Effector memory CD8-positive, alpha-beta T cell (primary cell): ENCODE measurements at regions not wholly inside any gene's neighbourhood (a gene's known extent, or its start where the extent isn't known, plus 50 kb on each side); places are given as distances from the start of the nearest gene placed in this dataset.
"Not testable (repeated sequence)": the region's sequence is repeated elsewhere in the genome, so short reads cannot be mapped to it uniquely, and the experiment has no call there.

ENCODE experiments used
- ATAC-seq: fragments of 150-1000 bp; cut with Tn5 transposase; replicated peaks from 2 replicates; pipeline ENCODE4 v1.10.0; 2021; ENCODE audit warnings: mild to moderate bottlenecking, moderate library complexity
- DNase-seq, 3 experiments: peaks; one replicate each; pipeline ENCODE4 v3.0.0; 2021
- H3K27ac Mint-ChIP-seq, 2 donors: one replicate each; pipeline ENCODE4 v1.8.0; 2022; ENCODE audit warnings: mild to moderate bottlenecking in 2 of 2, mixed read lengths in 2 of 2, moderate library complexity in 2 of 2
- H3K27me3 Mint-ChIP-seq, 2 donors: one replicate each; pipeline ENCODE4 v1.8.0; 2022; ENCODE audit warnings: mixed read lengths in 2 of 2
- H3K36me3 Mint-ChIP-seq: one replicate; pipeline ENCODE4 v1.8.0; 2022; ENCODE audit warnings: mild to moderate bottlenecking, moderate library complexity, mixed read lengths; ENCODE audit not compliant: insufficient read depth
- H3K4me1 Mint-ChIP-seq, 2 donors: one replicate each; pipeline ENCODE4 v1.8.0; 2022; ENCODE audit warnings: low read depth in 2 of 2, mixed read lengths in 2 of 2
- H3K4me3 Mint-ChIP-seq, 2 donors: one replicate each; pipeline ENCODE4 v1.8.0; 2022; ENCODE audit warnings: mild to moderate bottlenecking in 2 of 2, mixed read lengths in 2 of 2, moderate library complexity in 2 of 2
- H3K9me3 Mint-ChIP-seq, 2 donors: one replicate each; pipeline ENCODE4 v1.8.0; 2022; ENCODE audit warnings: mixed read lengths in 2 of 2

GRCh38 chr6:121678245-121678644 lies 242.8 kb downstream of the GJA1 start:
- Mint-ChIP-seq H3K27me3 (no peaks in the 10 kb centered on the region), H3K4me3 (no peak overlapping the region), H3K4me1 (no peaks in the 10 kb centered on the region), H3K36me3 (no peaks in the 10 kb centered on the region), H3K9me3 (peaks cover 0 to 5% of the 10 kb centered on the region in 2 donors), H3K27ac (no peak overlapping the region)
- DNase-seq, result no peak
- no peak for ATAC-seq

- Mint-ChIP-seq H3K9me3 (peaks cover 0 to 3% of the 10 kb centered on the region in 2 donors), H3K36me3 (no peaks in the 10 kb centered on the region), H3K4me3 (no peak overlapping the region), H3K27ac (no peak overlapping the region), H3K27me3 (no peaks in the 10 kb centered on the region), H3K4me1 (no peaks in the 10 kb centered on the region)
- no peak for DNase-seq
- ATAC-seq, result no peak
Measured at GRCh38 chr6:121680058-121680457, 244.6 kb downstream of the GJA1 start.

GRCh38 chr6:121682666-121683065 lies 247.2 kb downstream of the GJA1 start:
- no peak for ATAC-seq
- H3K4me1 Mint-ChIP-seq, result no peaks in the 10 kb centered on the region
- no peaks in the 10 kb centered on the region for H3K36me3 Mint-ChIP-seq
- no peak overlapping the region for H3K27ac Mint-ChIP-seq
- H3K4me3 Mint-ChIP-seq, result no peak overlapping the region
- DNase-seq, result no peak
- peaks cover 0 to 3% of the 10 kb centered on the region in 2 donors for H3K9me3 Mint-ChIP-seq
- H3K27me3 Mint-ChIP-seq, result no peaks in the 10 kb centered on the region

GRCh38 chr6:121685806-121686205 lies 250.4 kb downstream of the GJA1 start:
- H3K4me3 Mint-ChIP-seq, H3K36me3 Mint-ChIP-seq, ATAC-seq, H3K9me3 Mint-ChIP-seq, H3K27ac Mint-ChIP-seq, DNase-seq, H3K4me1 Mint-ChIP-seq, H3K27me3 Mint-ChIP-seq: not testable (repeated sequence)

GRCh38 chr6:121686611-121687023 lies 251.2 kb downstream of the GJA1 start:
- Mint-ChIP-seq H3K4me1 (no peaks in the 10 kb centered on the region), H3K9me3 (peaks cover 0 to under 1% of the 10 kb centered on the region in 2 donors), H3K36me3 (no peaks in the 10 kb centered on the region), H3K4me3 (no peak overlapping the region), H3K27me3 (no peaks in the 10 kb centered on the region), H3K27ac (no peak overlapping the region)
- no peak for ATAC-seq
- DNase-seq, result no peak

- no peak overlapping the region for H3K27ac Mint-ChIP-seq
- no peak for DNase-seq
- no peak overlapping the region for H3K4me3 Mint-ChIP-seq
- H3K4me1 Mint-ChIP-seq, result no peaks in the 10 kb centered on the region
- no peak for ATAC-seq
- H3K27me3 Mint-ChIP-seq, result no peaks in the 10 kb centered on the region
- H3K9me3 Mint-ChIP-seq, result no peaks in the 10 kb centered on the region
- H3K36me3 Mint-ChIP-seq, result no peaks in the 10 kb centered on the region
Measured at GRCh38 chr6:121688974-121689373, 253.5 kb downstream of the GJA1 start.

GRCh38 chr6:121691126-121691551 lies 255.7 kb downstream of the GJA1 start:
- DNase-seq, result no peak
- Mint-ChIP-seq H3K4me3 (no peak overlapping the region), H3K9me3 (peaks cover 0 to 1% of the 10 kb centered on the region in 2 donors), H3K36me3 (no peaks in the 10 kb centered on the region), H3K4me1 (no peaks in the 10 kb centered on the region), H3K27me3 (no peaks in the 10 kb centered on the region), H3K27ac (no peak overlapping the region)
- ATAC-seq, result no peak

- no peak overlapping the region for H3K27ac Mint-ChIP-seq
- no peaks in the 10 kb centered on the region for H3K27me3 Mint-ChIP-seq
- DNase-seq (no peak), ATAC-seq (no peak)
- peaks cover 5 to 6% of the 10 kb centered on the region in 2 donors for H3K9me3 Mint-ChIP-seq
- H3K4me3 Mint-ChIP-seq, result no peak overlapping the region
- no peaks in the 10 kb centered on the region for H3K36me3 Mint-ChIP-seq
- H3K4me1 Mint-ChIP-seq, result no peaks in the 10 kb centered on the region
Measured at GRCh38 chr6:121694389-121694788, 258.9 kb downstream of the GJA1 start.

GRCh38 chr6:121694801-121695251 lies 259.4 kb downstream of the GJA1 start:
- H3K27me3 Mint-ChIP-seq, result no peaks in the 10 kb centered on the region
- no peaks in the 10 kb centered on the region for H3K36me3 Mint-ChIP-seq
- H3K4me3 Mint-ChIP-seq, result no peak overlapping the region
- no peak overlapping the region for H3K27ac Mint-ChIP-seq
- ATAC-seq, result no peak
- H3K4me1 Mint-ChIP-seq, result no peaks in the 10 kb centered on the region
- peaks cover 6 to 7% of the 10 kb centered on the region in 2 donors for H3K9me3 Mint-ChIP-seq
- no peak for DNase-seq

GRCh38 chr6:121695329-121695728 lies 259.9 kb downstream of the GJA1 start:
- Mint-ChIP-seq H3K27ac (no peak overlapping the region), H3K36me3 (no peaks in the 10 kb centered on the region), H3K9me3 (peaks cover 6 to 7% of the 10 kb centered on the region in 2 donors), H3K4me1 (no peaks in the 10 kb centered on the region), H3K27me3 (no peaks in the 10 kb centered on the region), H3K4me3 (no peak overlapping the region)
- no peak for ATAC-seq
- no peak for DNase-seq

GRCh38 chr6:121697921-121698320 lies 262.5 kb downstream of the GJA1 start:
- peaks cover 6 to 7% of the 10 kb centered on the region in 2 donors for H3K9me3 Mint-ChIP-seq
- no peaks in the 10 kb centered on the region for H3K4me1 Mint-ChIP-seq
- H3K4me3 Mint-ChIP-seq, result no peak overlapping the region
- no peaks in the 10 kb centered on the region for H3K36me3 Mint-ChIP-seq
- ATAC-seq, result no peak
- no peak overlapping the region for H3K27ac Mint-ChIP-seq
- DNase-seq, result no peak
- H3K27me3 Mint-ChIP-seq, result no peaks in the 10 kb centered on the region

GRCh38 chr6:121698617-121699016 lies 263.2 kb downstream of the GJA1 start:
- no peak for DNase-seq
- H3K36me3 Mint-ChIP-seq, result no peaks in the 10 kb centered on the region
- no peaks in the 10 kb centered on the region for H3K27me3 Mint-ChIP-seq

GRCh38 chr6:121703129-121703528 lies 267.7 kb downstream of the GJA1 start:
- not testable (repeated sequence) for H3K4me1 Mint-ChIP-seq, H3K27ac Mint-ChIP-seq, H3K27me3 Mint-ChIP-seq, DNase-seq, H3K36me3 Mint-ChIP-seq, ATAC-seq, H3K4me3 Mint-ChIP-seq
- peaks cover 10 to 14% of the 10 kb centered on the region in 2 donors for H3K9me3 Mint-ChIP-seq

More at GRCh38 chr6:121698617-121699016, 263.2 kb downstream of the GJA1 start:
- no peak overlapping the region for H3K4me3 Mint-ChIP-seq
- no peak for ATAC-seq
- H3K9me3 Mint-ChIP-seq, result peaks cover 6 to 7% of the 10 kb centered on the region in 2 donors
- H3K4me1 Mint-ChIP-seq, result no peaks in the 10 kb centered on the region
- no peak overlapping the region for H3K27ac Mint-ChIP-seq

- H3K36me3 Mint-ChIP-seq, result no peaks in the 10 kb centered on the region
- no peak overlapping the region for H3K27ac Mint-ChIP-seq
- H3K4me3 Mint-ChIP-seq, result no peak overlapping the region
- no peaks in the 10 kb centered on the region for H3K9me3 Mint-ChIP-seq
- H3K4me1 Mint-ChIP-seq, result no peaks in the 10 kb centered on the region
- no peak for ATAC-seq
- DNase-seq, result no peak
- H3K27me3 Mint-ChIP-seq, result no peaks in the 10 kb centered on the region
Measured at GRCh38 chr6:121711472-121711871, 276.0 kb downstream of the GJA1 start.

- Mint-ChIP-seq H3K4me1 (no peaks in the 10 kb centered on the region), H3K36me3 (no peaks in the 10 kb centered on the region), H3K9me3 (peaks cover 0 to 12% of the 10 kb centered on the region in 2 donors), H3K4me3 (no peak overlapping the region), H3K27me3 (no peaks in the 10 kb centered on the region), H3K27ac (no peak overlapping the region)
- ATAC-seq, result no peak
- DNase-seq, result no peak
Measured at GRCh38 chr6:121717686-121718085, 282.2 kb downstream of the GJA1 start.
